Astrocyte of the spinal cord (primary cell): ENCODE measurements at regions not wholly inside any gene's neighbourhood (a gene's known extent, or its start where the extent isn't known, plus 50 kb on each side); places are given as distances from the start of the nearest gene placed in this dataset.

Experiments
- DNase-seq: peaks from one replicate; pipeline ENCODE4 v3.0.0; 2011; ENCODE audit warnings: low read depth, low spot score
- H3K4me3 ChIP-seq: 2 replicates; pipeline ENCODE4 v1.5.1; 2011; ENCODE audit warnings: low read depth, mild to moderate bottlenecking, low read length, moderate library complexity
- CTCF ChIP-seq: IDR thresholded peaks from 2 replicates; pipeline ENCODE4 v1.5.1; 2012; ENCODE audit warnings: low read depth, mild to moderate bottlenecking, low read length, inconsistent platforms
- in situ Hi-C: cut with HindIII; loops from 2 replicates; pipeline ENCODE4 v1.10.0; 2017; ENCODE audit warnings: low sequenced_read_pairs

- peak; percentile 83 for TF ChIP-seq CTCF
- in situ Hi-C loops: no loop called here
- H3K4me3 ChIP-seq: no peak overlapping the region
- peak; percentile 65 for DNase-seq
These were observed 144.4 kb upstream of the ZNF644 start for GRCh38 chr1:91166106-91166712.

- in situ Hi-C loops: no loop called here
- peak; percentile 43 for DNase-seq
- H3K4me3 ChIP-seq: no peak overlapping the region
- peak; percentile 100 for TF ChIP-seq CTCF
These were observed 143.3 kb upstream of the ZNF644 start for GRCh38 chr1:91165033-91165654.

- DNase-seq: no peak
- TF ChIP-seq CTCF: no peak
- no peak overlapping the region for H3K4me3 ChIP-seq
- in situ Hi-C loops: no loop called here
These were observed 140.8 kb upstream of the ZNF644 start for GRCh38 chr1:91162613-91163012.

- no peak for DNase-seq
- in situ Hi-C loops: no loop called here
- no peak for TF ChIP-seq CTCF
- H3K4me3 ChIP-seq: no peak overlapping the region
These were observed 139.9 kb upstream of the ZNF644 start for GRCh38 chr1:91161749-91162148.

- TF ChIP-seq CTCF: no peak
- no peak overlapping the region for H3K4me3 ChIP-seq
- DNase-seq: no peak
- in situ Hi-C loops: no loop called here
These were observed 139.3 kb upstream of the ZNF644 start for GRCh38 chr1:91161166-91161565.

GRCh38 chr1:91160363-91161075 lies 138.7 kb upstream of the ZNF644 start:
- DNase-seq: no peak
- no peak overlapping the region for H3K4me3 ChIP-seq
- TF ChIP-seq CTCF: no peak
- in situ Hi-C loops: no loop called here
